ENCODE measurements at regions not wholly inside any gene's neighbourhood (a gene's known extent, or its start where the extent isn't known, plus 50 kb on each side); places are given as distances from the start of the nearest gene placed in this dataset.
"Not testable (repeated sequence)": the region's sequence is repeated elsewhere in the genome, so short reads cannot be mapped to it uniquely, and the experiment has no call there.

- no peak for TF ChIP-seq CTCF (IDR thresholded peaks at IDR 0.05; ENCODE audit: low read depth, low read length)
- peak in 1 of 2 donors; percentile 62 for DNase-seq (ENCODE audit: low read depth in 2 of 2)
- no peak overlapping the region for H3K4me3 ChIP-seq (replicated peaks in 1 of 2; ENCODE audit: low read depth in 2 of 2, low read length in 2 of 2)
These were observed 1017.1 kb upstream of the HS3ST1 start for GRCh38 chr4:12445711-12446235.

- H3K4me3 ChIP-seq (replicated peaks in 1 of 2; ENCODE audit: low read depth in 2 of 2, low read length in 2 of 2), result no peak overlapping the region
- no peak for TF ChIP-seq CTCF (IDR thresholded peaks at IDR 0.05; ENCODE audit: low read depth, low read length)
- peak; percentile 35 to 62 for DNase-seq (ENCODE audit: low read depth in 2 of 2)
These were observed 1011.1 kb upstream of the HS3ST1 start for GRCh38 chr4:12439633-12440305.

GRCh38 chr4:12431259-12431658 is 1002.6 kb upstream of the HS3ST1 start:
- H3K4me3 ChIP-seq (replicated peaks in 1 of 2; ENCODE audit: low read depth in 2 of 2, low read length in 2 of 2); DNase-seq (ENCODE audit: low read depth in 2 of 2): not testable (repeated sequence)

GRCh38 chr4:12421364-12421763 is 992.7 kb upstream of the HS3ST1 start:
- no peak for DNase-seq (ENCODE audit: low read depth in 2 of 2)
- no peak for TF ChIP-seq CTCF (IDR thresholded peaks at IDR 0.05; ENCODE audit: low read depth, low read length)
- no peak overlapping the region for H3K4me3 ChIP-seq (replicated peaks in 1 of 2; ENCODE audit: low read depth in 2 of 2, low read length in 2 of 2)

GRCh38 chr4:12416755-12417154 is 988.1 kb upstream of the HS3ST1 start:
- H3K4me3 ChIP-seq (replicated peaks in 1 of 2; ENCODE audit: low read depth in 2 of 2, low read length in 2 of 2), result no peak overlapping the region
- no peak for DNase-seq (ENCODE audit: low read depth in 2 of 2)
- TF ChIP-seq CTCF (IDR thresholded peaks at IDR 0.05; ENCODE audit: low read depth, low read length), result no peak

- DNase-seq (ENCODE audit: low read depth in 2 of 2), result no peak
- TF ChIP-seq CTCF (IDR thresholded peaks at IDR 0.05; ENCODE audit: low read depth, low read length), result no peak
- H3K4me3 ChIP-seq (replicated peaks in 1 of 2; ENCODE audit: low read depth in 2 of 2, low read length in 2 of 2), result no peak overlapping the region
These were observed 985.6 kb upstream of the HS3ST1 start for GRCh38 chr4:12414181-12414812.

GRCh38 chr4:12411072-12411471 is 982.4 kb upstream of the HS3ST1 start:
- no peak for TF ChIP-seq CTCF (IDR thresholded peaks at IDR 0.05; ENCODE audit: low read depth, low read length)
- H3K4me3 ChIP-seq (replicated peaks in 1 of 2; ENCODE audit: low read depth in 2 of 2, low read length in 2 of 2), result no peak overlapping the region
- peak; percentile 48 to 86 for DNase-seq (ENCODE audit: low read depth in 2 of 2)

Data from cardiac fibroblast (primary cell).